Esophagus muscularis mucosa (tissue), 4 donors: ENCODE measurements at regions not wholly inside any gene's neighbourhood (a gene's known extent, or its start where the extent isn't known, plus 50 kb on each side); places are given as distances from the start of the nearest gene placed in this dataset.
"Not testable (repeated sequence)": the region's sequence is repeated elsewhere in the genome, so short reads cannot be mapped to it uniquely, and the experiment has no call there.

Experiments used
- DNase-seq: peaks from one replicate; pipeline ENCODE4 v3.0.0-alpha.2; 2017; ENCODE audit errors: extremely low spot score
- H3K27ac ChIP-seq, 4 donors: fragments of 200-600 bp; sonication (generic); replicated peaks in 1 of 4; 1 replicate in 3 of 4; 2 replicates in 1 of 4; pipeline ENCODE4 v1.5.1; 2016 to 2019; ENCODE audit warnings: mild to moderate bottlenecking in 1 of 4
- H3K27me3 ChIP-seq, 4 donors: fragments of 200-600 bp; sonication (generic); one replicate each; pipeline versions ENCODE4 v1.5.1 to v1.6.0; 2016 to 2019
- H3K36me3 ChIP-seq, 4 donors: fragments of 200-600 bp; sonication (generic); one replicate each; pipeline ENCODE4 v1.5.1; 2016 to 2019
- H3K4me1 ChIP-seq, 4 donors: fragments of 200-600 bp; sonication (generic); one replicate each; pipeline ENCODE4 v1.5.1; 2016 to 2019
- H3K4me3 ChIP-seq, 4 donors: fragments of 200-600 bp; sonication (generic); 1 replicate in 2 of 4; 2 replicates in 2 of 4; pipeline ENCODE4 v1.5.1; 2016 to 2019; ENCODE audit warnings: mild to moderate bottlenecking in 4 of 4, moderate library complexity in 1 of 4
- H3K9me3 ChIP-seq, 4 donors: fragments of 200-600 bp; sonication (generic); 1 replicate in 3 of 4; 2 replicates in 1 of 4; pipeline ENCODE4 v1.5.1; 2016 to 2019
- EP300 ChIP-seq: sonication (generic); formaldehyde crosslinking; IDR thresholded peaks from one replicate; pipeline ENCODE4 v1.6.1; 2017; ENCODE audit warnings: antibody characterized with exemption
- POLR2A ChIP-seq: fragments of 450-650 bp; IDR thresholded peaks from one replicate; pipeline ENCODE4 v1.6.1; 2017; ENCODE audit warnings: antibody characterized with exemption, moderate library complexity, mild to moderate bottlenecking, low read depth
- POLR2AphosphoS5 ChIP-seq, 2 donors: sonication (generic); formaldehyde crosslinking; IDR thresholded peaks; one replicate each; pipeline ENCODE4 v1.6.1; 2017; ENCODE audit warnings: antibody characterized with exemption in 2 of 2
- WGBS: methylation state at CpG from one replicate; pipeline ENCODE4 v1.1.5; 2018; 5-methylcytosine and 5-hydroxymethylcytosine counted together
- intact Hi-C: fragments of 100-400 bp; cut with DNase I; formaldehyde crosslinking; loops from one replicate; pipeline ENCODE4 v1.15.1; 2023
- TF ChIP-seq, protein P1 (sequence below), 3 experiments: fragments of 200-600 bp in 2 of 3; fragments of 450-650 bp in 1 of 3; sonication (generic) in 2 of 3; IDR thresholded peaks; one replicate each; pipeline ENCODE4 v1.5.1; 2017 to 2019; ENCODE audit warnings: antibody characterized with exemption in 3 of 3, mild to moderate bottlenecking in 2 of 3, moderate library complexity in 1 of 3

DNA sequence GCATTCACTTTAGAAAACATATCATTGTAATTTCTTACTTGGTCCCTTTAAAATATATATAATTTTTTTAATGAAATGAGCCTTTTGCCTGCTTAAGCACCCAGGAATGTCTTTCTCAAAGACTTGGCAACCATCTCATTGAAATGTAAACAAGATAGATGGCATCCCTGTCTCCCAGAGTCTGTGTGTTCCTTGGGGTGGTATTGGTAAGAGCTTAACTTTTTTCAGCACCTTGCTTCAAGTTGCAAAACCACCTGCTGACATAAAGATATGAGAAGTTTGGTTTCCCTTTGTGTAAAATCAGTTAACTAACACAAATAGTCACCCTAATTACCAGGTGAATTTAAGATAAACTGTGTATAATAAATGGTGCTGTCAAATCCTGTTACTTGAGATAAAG lies 266.9 kb downstream of the DSC3 start:
- H3K27me3 ChIP-seq = no peaks in the 10 kb centered on the region
- TF ChIP-seq POLR2AphosphoS5 (IDR thresholded peaks at IDR 0.05) = no peak
- no peak for TF ChIP-seq POLR2A
- TF ChIP-seq, protein P1, sequence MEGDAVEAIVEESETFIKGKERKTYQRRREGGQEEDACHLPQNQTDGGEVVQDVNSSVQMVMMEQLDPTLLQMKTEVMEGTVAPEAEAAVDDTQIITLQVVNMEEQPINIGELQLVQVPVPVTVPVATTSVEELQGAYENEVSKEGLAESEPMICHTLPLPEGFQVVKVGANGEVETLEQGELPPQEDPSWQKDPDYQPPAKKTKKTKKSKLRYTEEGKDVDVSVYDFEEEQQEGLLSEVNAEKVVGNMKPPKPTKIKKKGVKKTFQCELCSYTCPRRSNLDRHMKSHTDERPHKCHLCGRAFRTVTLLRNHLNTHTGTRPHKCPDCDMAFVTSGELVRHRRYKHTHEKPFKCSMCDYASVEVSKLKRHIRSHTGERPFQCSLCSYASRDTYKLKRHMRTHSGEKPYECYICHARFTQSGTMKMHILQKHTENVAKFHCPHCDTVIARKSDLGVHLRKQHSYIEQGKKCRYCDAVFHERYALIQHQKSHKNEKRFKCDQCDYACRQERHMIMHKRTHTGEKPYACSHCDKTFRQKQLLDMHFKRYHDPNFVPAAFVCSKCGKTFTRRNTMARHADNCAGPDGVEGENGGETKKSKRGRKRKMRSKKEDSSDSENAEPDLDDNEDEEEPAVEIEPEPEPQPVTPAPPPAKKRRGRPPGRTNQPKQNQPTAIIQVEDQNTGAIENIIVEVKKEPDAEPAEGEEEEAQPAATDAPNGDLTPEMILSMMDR (IDR thresholded peaks at IDR 0.05) = no peak
- TF ChIP-seq EP300 = no peak
- intact Hi-C loops = no loop called here
- no peak overlapping the region for H3K4me3 ChIP-seq
- H3K36me3 ChIP-seq = no peaks in the 10 kb centered on the region
- DNase-seq = no peak
- H3K27ac ChIP-seq = no peak overlapping the region
- H3K4me1 ChIP-seq = no peaks in the 10 kb centered on the region
- H3K9me3 ChIP-seq = peaks cover 0 to 1% (median 0%) of the 10 kb centered on the region in 4 donors

DNA sequence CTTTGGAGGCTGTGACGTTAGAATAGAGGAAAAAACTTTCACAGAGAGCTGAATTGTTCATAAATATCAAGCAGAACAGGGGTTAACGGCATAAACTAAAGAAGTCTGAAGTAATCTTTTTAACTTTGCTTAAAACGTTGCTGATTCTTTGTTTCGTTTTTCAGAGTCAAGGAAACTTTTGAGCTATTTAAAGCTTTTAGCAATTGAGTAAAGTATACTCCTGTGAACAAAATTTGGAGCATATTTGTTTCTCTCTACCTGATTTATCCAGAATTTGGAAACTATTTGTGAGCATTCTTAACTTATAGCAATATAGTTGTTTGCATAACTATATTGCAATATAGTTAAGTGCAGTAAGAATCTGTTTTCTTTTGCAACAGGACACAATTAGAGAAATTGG lies 270.4 kb downstream of the DSC3 start:
- H3K4me3 ChIP-seq, intact Hi-C loops, H3K36me3 ChIP-seq, H3K27ac ChIP-seq, H3K27me3 ChIP-seq, DNase-seq, H3K9me3 ChIP-seq, H3K4me1 ChIP-seq: not testable (repeated sequence)
- WGBS = 82% methylated on average over 4 of the region's 4 CpGs

DNA sequence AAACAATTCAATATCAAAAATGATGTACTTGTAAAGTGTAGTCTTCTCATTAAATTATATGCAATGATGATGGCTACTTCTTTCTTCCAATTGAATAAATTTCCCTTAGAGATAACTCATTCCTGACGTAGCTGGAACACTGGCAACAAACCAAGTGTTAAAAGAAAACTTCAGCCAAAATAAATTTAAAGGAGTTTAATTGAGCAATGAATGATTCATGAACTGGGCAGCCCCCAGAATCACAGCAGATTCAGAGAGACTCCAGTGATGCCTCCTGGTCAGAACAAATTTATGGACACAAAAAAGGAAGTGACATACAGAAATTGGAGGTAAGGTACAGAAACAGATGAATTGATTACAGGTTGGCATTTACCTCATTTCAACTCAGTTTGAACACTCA lies 276.5 kb downstream of the DSC3 start:
- no peak overlapping the region for H3K27ac ChIP-seq
- intact Hi-C loops = no loop called here
- 8% methylated on average over 1 of the region's 1 CpG for WGBS
- H3K27me3 ChIP-seq = no peaks in the 10 kb centered on the region
- TF ChIP-seq POLR2A (no peak), POLR2AphosphoS5 (IDR thresholded peaks at IDR 0.05) (no peak), EP300 (no peak)
- TF ChIP-seq, protein P1 (IDR thresholded peaks at IDR 0.05) = no peak
- DNase-seq = no peak
- H3K4me3 ChIP-seq = no peak overlapping the region
- H3K4me1 ChIP-seq = peaks cover 0 to 9% (median 2%) of the 10 kb centered on the region in 4 donors
- no peaks in the 10 kb centered on the region for H3K36me3 ChIP-seq
- H3K9me3 ChIP-seq = no peaks in the 10 kb centered on the region

DNA sequence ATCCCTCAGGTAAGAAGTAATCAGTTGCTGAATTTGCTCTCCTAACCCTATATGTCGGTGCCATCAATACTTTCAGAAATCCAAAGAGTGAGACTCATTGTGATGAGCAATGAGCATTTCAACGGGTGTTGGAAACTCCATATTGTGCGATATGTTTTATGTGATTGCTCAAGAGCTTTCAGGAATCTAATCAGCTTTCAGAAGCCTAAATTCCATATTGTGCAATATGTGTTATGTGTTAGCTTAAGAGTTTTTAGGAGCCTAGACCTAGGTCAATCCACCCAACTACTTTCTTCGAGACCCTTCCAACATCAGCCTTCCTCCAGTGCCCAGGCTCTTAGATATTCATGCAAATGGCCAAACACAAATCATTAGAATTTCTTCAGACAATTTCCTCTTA lies 277.3 kb downstream of the DSC3 start:
- DNase-seq = no peak
- H3K4me3 ChIP-seq = no peak overlapping the region
- H3K4me1 ChIP-seq = peaks cover 0 to 9% (median 2%) of the 10 kb centered on the region in 4 donors
- intact Hi-C loops = no loop called here
- no peaks in the 10 kb centered on the region for H3K27me3 ChIP-seq
- H3K27ac ChIP-seq = no peak overlapping the region
- no peaks in the 10 kb centered on the region for H3K36me3 ChIP-seq
- TF ChIP-seq POLR2AphosphoS5 (IDR thresholded peaks at IDR 0.05) (no peak), POLR2A (no peak), EP300 (no peak)
- TF ChIP-seq, protein P1 (IDR thresholded peaks at IDR 0.05) = no peak
- H3K9me3 ChIP-seq = no peaks in the 10 kb centered on the region
- 66% methylated on average over 4 of the region's 4 CpGs for WGBS

DNA sequence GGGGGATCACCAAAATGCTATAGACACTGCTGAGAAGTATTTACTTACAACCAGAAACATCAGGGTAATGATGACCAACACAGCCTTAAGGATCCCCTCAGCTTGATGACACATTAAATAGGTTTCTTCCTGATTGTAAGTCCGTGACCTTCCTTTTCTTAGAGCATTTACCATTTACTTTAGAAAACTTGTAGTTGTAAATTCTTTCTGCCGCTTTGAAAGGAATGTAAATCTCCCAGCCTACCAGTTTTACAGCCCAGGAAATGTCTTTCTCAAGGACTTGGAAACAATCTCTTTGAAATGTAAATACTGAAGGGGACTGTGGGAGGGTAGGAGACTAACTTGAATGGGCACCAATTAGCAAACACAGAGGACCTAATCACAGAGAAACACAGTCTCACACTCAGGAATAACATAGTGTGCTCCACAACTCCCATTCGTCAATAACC lies 278.6 kb downstream of the DSC3 start:
- WGBS = 28% methylated on average over 3 of the region's 3 CpGs

More for the DNA sequence above, 278.6 kb downstream of the DSC3 start:
- no peaks in the 10 kb centered on the region for H3K36me3 ChIP-seq
- no peaks in the 10 kb centered on the region for H3K9me3 ChIP-seq
- H3K27me3 ChIP-seq = no peaks in the 10 kb centered on the region
- DNase-seq = no peak
- H3K4me3 ChIP-seq = no peak overlapping the region
- no peak overlapping the region for H3K27ac ChIP-seq
- intact Hi-C loops = no loop called here
- TF ChIP-seq, protein P1 (IDR thresholded peaks at IDR 0.05) = no peak
- TF ChIP-seq POLR2A = no peak
- no peak for TF ChIP-seq EP300
- TF ChIP-seq POLR2AphosphoS5 (IDR thresholded peaks at IDR 0.05) = no peak
- peaks cover 0 to 12% (median 2%) of the 10 kb centered on the region in 4 donors for H3K4me1 ChIP-seq
